PC-9 (cell line): ENCODE measurements at regions not wholly inside any gene's neighbourhood (a gene's known extent, or its start where the extent isn't known, plus 50 kb on each side); places are given as distances from the start of the nearest gene placed in this dataset.

Experiments used
- EZH2 ChIP-seq: fragments of 200-600 bp; sonication (generic); IDR thresholded peaks from 2 replicates; pipeline ENCODE4 v1.8.0; 2017; ENCODE audit warnings: antibody characterized with exemption, low read depth
- TF ChIP-seq, protein P1 (sequence below): fragments of 200-600 bp; sonication (generic); conservative IDR thresholded peaks from 2 replicates; pipeline ENCODE4 v1.6.1; 2017; ENCODE audit warnings: mixed run types, antibody characterized with exemption, mild to moderate bottlenecking, moderate library complexity

DNA sequence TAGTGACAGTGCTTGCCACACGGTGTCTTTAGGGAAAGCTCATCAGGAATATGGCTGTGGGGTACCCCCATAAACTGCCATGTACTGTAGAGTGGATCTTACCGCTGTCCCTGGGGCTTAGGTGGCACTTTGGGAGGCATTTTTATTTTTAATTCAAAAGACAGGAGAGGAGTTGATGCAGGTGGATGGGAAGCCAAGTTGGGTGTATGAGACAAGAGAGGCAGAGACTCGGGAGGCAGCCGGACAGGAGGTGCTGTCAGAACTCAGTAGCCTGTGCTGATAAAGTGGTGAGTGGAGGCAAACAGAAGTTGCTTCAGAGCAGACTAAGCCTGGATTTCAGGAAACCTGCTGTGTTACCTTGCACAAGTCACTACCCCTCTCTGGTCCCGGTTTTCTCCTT lies 185.9 kb downstream of the TMEM132E start:
- TF ChIP-seq, protein P1, sequence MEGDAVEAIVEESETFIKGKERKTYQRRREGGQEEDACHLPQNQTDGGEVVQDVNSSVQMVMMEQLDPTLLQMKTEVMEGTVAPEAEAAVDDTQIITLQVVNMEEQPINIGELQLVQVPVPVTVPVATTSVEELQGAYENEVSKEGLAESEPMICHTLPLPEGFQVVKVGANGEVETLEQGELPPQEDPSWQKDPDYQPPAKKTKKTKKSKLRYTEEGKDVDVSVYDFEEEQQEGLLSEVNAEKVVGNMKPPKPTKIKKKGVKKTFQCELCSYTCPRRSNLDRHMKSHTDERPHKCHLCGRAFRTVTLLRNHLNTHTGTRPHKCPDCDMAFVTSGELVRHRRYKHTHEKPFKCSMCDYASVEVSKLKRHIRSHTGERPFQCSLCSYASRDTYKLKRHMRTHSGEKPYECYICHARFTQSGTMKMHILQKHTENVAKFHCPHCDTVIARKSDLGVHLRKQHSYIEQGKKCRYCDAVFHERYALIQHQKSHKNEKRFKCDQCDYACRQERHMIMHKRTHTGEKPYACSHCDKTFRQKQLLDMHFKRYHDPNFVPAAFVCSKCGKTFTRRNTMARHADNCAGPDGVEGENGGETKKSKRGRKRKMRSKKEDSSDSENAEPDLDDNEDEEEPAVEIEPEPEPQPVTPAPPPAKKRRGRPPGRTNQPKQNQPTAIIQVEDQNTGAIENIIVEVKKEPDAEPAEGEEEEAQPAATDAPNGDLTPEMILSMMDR = no peak
- no peak for TF ChIP-seq EZH2
